GM19193 (cell line): ENCODE measurements at regions not wholly inside any gene's neighbourhood (a gene's known extent, or its start where the extent isn't known, plus 50 kb on each side); places are given as distances from the start of the nearest gene placed in this dataset.

Experiments
- POLR2A ChIP-seq: IDR thresholded peaks from 4 replicates; pipeline ENCODE4 v1.6.1; 2011; ENCODE audit not compliant: insufficient read depth, insufficient read length; ENCODE audit errors: extremely low read depth

- TF ChIP-seq POLR2A, result no peak
Measured at GRCh38 chr20:53876470-53876869, 193.9 kb downstream of the BCAS1 start.

- no peak for TF ChIP-seq POLR2A
Measured at GRCh38 chr20:53875452-53875851, 194.9 kb downstream of the BCAS1 start.

- TF ChIP-seq POLR2A, result no peak
Measured at GRCh38 chr20:53874706-53875105, 195.7 kb downstream of the BCAS1 start.

GRCh38 chr20:53874104-53874503 lies 196.3 kb downstream of the BCAS1 start:
- no peak for TF ChIP-seq POLR2A

- no peak for TF ChIP-seq POLR2A
Measured at GRCh38 chr20:53873230-53873604, 197.2 kb downstream of the BCAS1 start.

- no peak for TF ChIP-seq POLR2A
Measured at GRCh38 chr20:53872561-53873229, 197.7 kb downstream of the BCAS1 start.

- TF ChIP-seq POLR2A, result no peak
Measured at GRCh38 chr20:53872081-53872541, 198.3 kb downstream of the BCAS1 start.

GRCh38 chr20:53871541-53871940 lies 198.9 kb downstream of the BCAS1 start:
- no peak for TF ChIP-seq POLR2A

- TF ChIP-seq POLR2A, result no peak
Measured at GRCh38 chr20:53870426-53871315, 199.7 kb downstream of the BCAS1 start.

GRCh38 chr20:53869466-53870258 lies 200.7 kb downstream of the BCAS1 start:
- no peak for TF ChIP-seq POLR2A

- TF ChIP-seq POLR2A, result no peak
Measured at GRCh38 chr20:53867741-53868351, 202.5 kb downstream of the BCAS1 start.

- no peak for TF ChIP-seq POLR2A
Measured at GRCh38 chr20:53866794-53867740, 203.3 kb downstream of the BCAS1 start.

- no peak for TF ChIP-seq POLR2A
Measured at GRCh38 chr20:53865901-53866793, 204.2 kb downstream of the BCAS1 start.
